ENCODE measurements at regions not wholly inside any gene's neighbourhood (a gene's known extent, or its start where the extent isn't known, plus 50 kb on each side); places are given as distances from the start of the nearest gene placed in this dataset.

GRCh38 chr12:76929499-76929898 is 50.7 kb upstream of the CSRP2 start:
- no peaks in the 10 kb centered on the region for H3K79me2 ChIP-seq (ENCODE audit: insufficient read depth, low read length)
- H3K4me1 ChIP-seq (ENCODE audit: insufficient read depth, low read length): no peaks in the 10 kb centered on the region
- H4K20me1 ChIP-seq (ENCODE audit: insufficient read depth, low read length): no peaks in the 10 kb centered on the region
- H3K4me3 ChIP-seq (ENCODE audit: insufficient read depth, low read length): no peak overlapping the region
- no peaks in the 10 kb centered on the region for H3K36me3 ChIP-seq (ENCODE audit: insufficient read depth, low read length)
- no peak for TF ChIP-seq CTCF (IDR thresholded peaks at IDR 0.05; ENCODE audit: extremely low read depth, low read depth, low read length)
- H3K9me3 ChIP-seq (ENCODE audit: low read depth, low read length): no peaks in the 10 kb centered on the region
- no peak overlapping the region for H2AFZ ChIP-seq (ENCODE audit: low read length)
- no peak for DNase-seq (ENCODE audit: insufficient read length, low spot score, missing footprints)
- H3K4me2 ChIP-seq (ENCODE audit: insufficient read depth, low read length): no peak overlapping the region
- peaks cover 14% of the 10 kb centered on the region for H3K27me3 ChIP-seq (ENCODE audit: insufficient read depth, low read length)
- H3K27ac ChIP-seq (ENCODE audit: low read depth, low read length): no peak overlapping the region

All from osteoblast (primary cell).